Left lung (tissue), 4 donors: ENCODE measurements at regions not wholly inside any gene's neighbourhood (a gene's known extent, or its start where the extent isn't known, plus 50 kb on each side); places are given as distances from the start of the nearest gene placed in this dataset.

Experiments
- ATAC-seq: fragments of 200-7000 bp; cut with Tn5 transposase; one replicate; pipeline ENCODE4 v1.9.1; 2020; ENCODE audit warnings: moderate library complexity
- DNase-seq, 4 donors: peaks; one replicate each; pipeline ENCODE4 v3.0.0-alpha.2; 2013 to 2020
- H3K27ac ChIP-seq, 2 donors: fragments of 200-600 bp; sonication (generic) in 1 of 2; one replicate each; pipeline versions ENCODE4 v1.5.0 to v1.8.0; 2020 to 2021
- H3K27me3 ChIP-seq, 2 donors: fragments of 200-600 bp; sonication (generic) in 1 of 2; one replicate each; pipeline versions ENCODE4 v1.5.0 to v1.8.0; 2020 to 2021
- H3K36me3 ChIP-seq, 2 donors: fragments of 200-600 bp; sonication (generic) in 1 of 2; one replicate each; pipeline versions ENCODE4 v1.5.0 to v1.8.0; 2020 to 2021
- H3K4me1 ChIP-seq, 2 donors: fragments of 200-600 bp; one replicate each; pipeline ENCODE4 v1.8.0; 2021
- H3K4me3 ChIP-seq, 2 donors: fragments of 200-600 bp; sonication (generic) in 1 of 2; one replicate each; pipeline versions ENCODE4 v1.5.0 to v1.8.0; 2020 to 2021; ENCODE audit warnings: mild to moderate bottlenecking in 1 of 2
- H3K9me3 ChIP-seq, 2 donors: fragments of 200-600 bp; sonication (generic) in 1 of 2; one replicate each; pipeline versions ENCODE4 v1.5.0 to v1.8.0; 2020 to 2021
- CTCF ChIP-seq, 2 donors: fragments of 200-600 bp; sonication (generic) in 1 of 2; IDR thresholded peaks; one replicate each; pipeline versions ENCODE4 v1.5.0 to v1.8.0; 2021; ENCODE audit warnings: antibody characterized with exemption in 2 of 2
- intact Hi-C, 2 donors: fragments of 100-400 bp; cut with DNase I; formaldehyde crosslinking; loops; one replicate each; pipeline versions ENCODE4 v1.11.2 to v1.14.2; 2022
- donor health status: DM: no; HTN: yes; CAD: no.
- donor health status: DM: no; HTN: no; CAD: no.

- peaks cover 0 to 31% of the 10 kb centered on the region in 2 donors for H3K9me3 ChIP-seq
- intact Hi-C loops: no loop called here
- no peaks in the 10 kb centered on the region for H3K4me1 ChIP-seq
- ATAC-seq (no peak), DNase-seq (no peak)
- no peaks in the 10 kb centered on the region for H3K27me3 ChIP-seq
- TF ChIP-seq CTCF (IDR thresholded peaks at IDR 0.05): no peak
- no peaks in the 10 kb centered on the region for H3K36me3 ChIP-seq
- no peak overlapping the region for H3K4me3 ChIP-seq
- H3K27ac ChIP-seq: no peak overlapping the region
These were observed 572.9 kb upstream of the NOX3 start for GRCh38 chr6:156028335-156029131.

GRCh38 chr6:156027248-156027626 lies 571.6 kb upstream of the NOX3 start:
- TF ChIP-seq CTCF (IDR thresholded peaks at IDR 0.05): no peak
- Histone ChIP-seq H3K9me3 (peaks cover 0 to 21% of the 10 kb centered on the region in 2 donors), H3K27me3 (no peaks in the 10 kb centered on the region), H3K27ac (no peak overlapping the region), H3K4me1 (no peaks in the 10 kb centered on the region), H3K4me3 (no peak overlapping the region), H3K36me3 (no peaks in the 10 kb centered on the region)
- intact Hi-C loops: no loop called here
- ATAC-seq: no peak
- no peak for DNase-seq

DNA sequence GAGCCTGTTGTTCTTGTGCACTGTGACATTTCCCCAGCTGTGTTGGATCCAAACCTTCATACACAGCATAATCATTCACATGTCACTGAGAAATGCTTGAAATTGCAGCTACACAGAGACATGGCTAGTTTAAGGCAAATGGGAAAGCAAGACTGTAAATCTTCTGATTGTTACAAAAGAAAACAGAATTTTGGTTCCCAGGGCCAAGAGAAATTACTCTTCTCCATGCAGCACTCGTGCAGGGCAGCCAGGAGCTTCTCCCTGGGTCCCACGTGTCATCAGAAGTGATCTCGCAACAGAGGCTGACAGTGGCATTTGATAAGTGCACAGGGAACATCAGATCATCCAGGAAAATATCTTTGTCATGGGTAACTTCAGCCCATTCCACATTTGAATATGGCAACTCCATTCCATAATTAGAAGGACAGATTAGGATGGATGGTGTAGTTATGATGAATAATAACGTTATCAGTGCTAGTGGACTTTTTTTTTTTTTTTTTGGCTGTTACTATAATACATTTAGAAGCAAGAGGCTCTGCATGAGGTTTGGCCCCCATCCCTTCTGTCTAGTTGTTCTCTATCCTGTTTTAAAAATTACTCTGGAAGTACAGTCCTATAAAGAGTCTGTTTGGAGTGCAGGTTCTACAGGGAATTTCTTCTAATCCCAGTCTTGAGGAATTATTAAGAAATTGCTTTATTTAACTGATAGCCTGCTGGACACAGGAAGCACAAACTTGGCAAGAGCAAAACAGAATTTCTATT lies 571.0 kb upstream of the NOX3 start:
- Histone ChIP-seq H3K9me3 (peaks cover 0 to 21% of the 10 kb centered on the region in 2 donors), H3K36me3 (no peaks in the 10 kb centered on the region), H3K27me3 (no peaks in the 10 kb centered on the region), H3K4me1 (no peaks in the 10 kb centered on the region), H3K27ac (no peak overlapping the region), H3K4me3 (no peak overlapping the region)
- DNase-seq (no peak), ATAC-seq (no peak)
- TF ChIP-seq CTCF (IDR thresholded peaks at IDR 0.05): no peak
- intact Hi-C loops: no loop called here

GRCh38 chr6:156024339-156024738 lies 568.7 kb upstream of the NOX3 start:
- H3K4me1 ChIP-seq: peaks cover 0 to 5% of the 10 kb centered on the region in 2 donors
- DNase-seq: no peak
- no peaks in the 10 kb centered on the region for H3K27me3 ChIP-seq
- H3K36me3 ChIP-seq: no peaks in the 10 kb centered on the region
- H3K4me3 ChIP-seq: no peak overlapping the region
- no peak for TF ChIP-seq CTCF (IDR thresholded peaks at IDR 0.05)
- no peak overlapping the region for H3K27ac ChIP-seq
- intact Hi-C loops: no loop called here
- H3K9me3 ChIP-seq: peaks cover 0 to 21% of the 10 kb centered on the region in 2 donors
- ATAC-seq: no peak

- DNase-seq: no peak
- H3K9me3 ChIP-seq: peaks cover 0 to 21% of the 10 kb centered on the region in 2 donors
- intact Hi-C loops: no loop called here
- peak overlapping the region in 1 of 2 donors; percentile 69 for H3K27ac ChIP-seq
- H3K27me3 ChIP-seq: no peaks in the 10 kb centered on the region
- TF ChIP-seq CTCF (IDR thresholded peaks at IDR 0.05): no peak
- peaks cover 0 to 5% of the 10 kb centered on the region in 2 donors for H3K4me1 ChIP-seq
- H3K4me3 ChIP-seq: no peak overlapping the region
- H3K36me3 ChIP-seq: no peaks in the 10 kb centered on the region
- ATAC-seq: peak; percentile 57
These were observed 566.2 kb upstream of the NOX3 start for GRCh38 chr6:156021746-156022396.
